A549 (cell line): ENCODE measurements at regions not wholly inside any gene's neighbourhood (a gene's known extent, or its start where the extent isn't known, plus 50 kb on each side); places are given as distances from the start of the nearest gene placed in this dataset.
A peak's percentile ranks its signal among the peaks of the same experiment; 100 is the strongest.
"Not testable (repeated sequence)": the region's sequence is repeated elsewhere in the genome, so short reads cannot be mapped to it uniquely, and the experiment has no call there.

Experiments used
- ATAC-seq, 2 experiments: fragments of 200-7000 bp in 1 of 2; fragments of >200 bp in 1 of 2; cut with Nextera tagmentation in 1 of 2; cut with Tn5 transposase in 1 of 2; 3 replicates each; pipeline versions ENCODE4 v1.8.0 to v1.9.1; 2018 to 2020; ENCODE audit warnings: mild to moderate bottlenecking in 1 of 2, moderate library complexity in 1 of 2
- CTCF ChIA-PET: fragments of 300-600 bp; sonication (Branson Sonifier 250); formaldehyde crosslinking; extraction: SDS; loops from one replicate; lab custom pipeline; 2021; ENCODE audit warnings: antibody characterized with exemption, inconsistent platforms; lab: Yijun Ruan, JAX
- POLR2A ChIA-PET: fragments of 350-600 bp; formaldehyde crosslinking; extraction: SDS; loops from one replicate; lab custom pipeline; 2021; ENCODE audit warnings: antibody characterized with exemption, inconsistent platforms; lab: Yijun Ruan, JAX
- DNase-seq, 2 experiments: peaks; one replicate each; pipeline versions ENCODE4 v3.0.0 to v3.0.0-alpha.2; 2011 to 2016; ENCODE audit warnings: low read depth in 1 of 2, low spot score in 1 of 2
- FAIRE-seq: peaks from 2 replicates; lab custom pipeline; 2011; peaks lifted over from hg19 to GRCh38; lab: Jason Lieb, UNC
- H3K27ac ChIP-seq, 2 experiments: fragments of >200 bp; sonication (Bioruptor Twin); formaldehyde crosslinking; 3 replicates each; pipeline ENCODE4 v1.5.1; 2016 to 2017
- H3K4me1 ChIP-seq: fragments of >200 bp; sonication (Bioruptor Twin); formaldehyde crosslinking; 3 replicates; pipeline ENCODE4 v1.6.1; 2016
- H3K4me2 ChIP-seq: fragments of >200 bp; sonication (Bioruptor Twin); formaldehyde crosslinking; 3 replicates; pipeline ENCODE4 v1.6.1; 2016
- H3K4me3 ChIP-seq: fragments of >200 bp; sonication (Bioruptor Twin); formaldehyde crosslinking; 3 replicates; pipeline ENCODE4 v1.5.1; 2016
- H3K9me3 ChIP-seq: fragments of >200 bp; sonication (Bioruptor Twin); formaldehyde crosslinking; 3 replicates; pipeline ENCODE4 v1.6.1; 2016
- BCL3 ChIP-seq: fragments of >200 bp; sonication (Bioruptor Twin); formaldehyde crosslinking; IDR thresholded peaks from 3 replicates; pipeline ENCODE4 v1.6.1; 2016
- CBX2 ChIP-seq: fragments of 200-600 bp; sonication (generic); IDR thresholded peaks from 2 replicates; pipeline ENCODE4 v1.6.1; 2016; ENCODE audit warnings: low read depth, mild to moderate bottlenecking, borderline replicate concordance
- CHD4 ChIP-seq: fragments of 200-600 bp; sonication (generic); IDR thresholded peaks from 2 replicates; pipeline ENCODE4 v1.6.1; 2016; ENCODE audit warnings: antibody characterized with exemption, mild to moderate bottlenecking, borderline replicate concordance
- EHF ChIP-seq: fragments of 250-450 bp; sonication (Bioruptor Pico); IDR thresholded peaks from 2 replicates; pipeline ENCODE4 v1.5.0; 2020; ENCODE audit warnings: mild to moderate bottlenecking
- ESRRA ChIP-seq: fragments of 150-350 bp; IDR thresholded peaks from 2 replicates; pipeline ENCODE4 v1.6.1; 2014; ENCODE audit warnings: mild to moderate bottlenecking, low read length, borderline replicate concordance
- FOSB ChIP-seq: fragments of 250-450 bp; sonication (Bioruptor Pico); IDR thresholded peaks from 2 replicates; pipeline ENCODE4 v1.5.0; 2020; ENCODE audit warnings: mild to moderate bottlenecking, moderate library complexity
- FOXS1 ChIP-seq: fragments of 250-450 bp; sonication (Bioruptor Pico); IDR thresholded peaks from 2 replicates; pipeline ENCODE4 v1.5.0; 2020; ENCODE audit warnings: mild to moderate bottlenecking, moderate library complexity
- HMGXB4 ChIP-seq: fragments of 250-450 bp; sonication (Bioruptor Pico); IDR thresholded peaks from 2 replicates; pipeline ENCODE4 v1.5.0; 2021; ENCODE audit warnings: mild to moderate bottlenecking, moderate library complexity, borderline replicate concordance
- HOXB13 ChIP-seq: fragments of 250-450 bp; sonication (Bioruptor Pico); IDR thresholded peaks from 2 replicates; pipeline ENCODE4 v1.5.0; 2020; ENCODE audit warnings: low read depth, mild to moderate bottlenecking, moderate library complexity
- HOXB5 ChIP-seq: fragments of 250-450 bp; sonication (Bioruptor Pico); IDR thresholded peaks from 2 replicates; pipeline ENCODE4 v1.5.0; 2020; ENCODE audit warnings: mild to moderate bottlenecking, moderate library complexity
- JUN ChIP-seq, 2 experiments: fragments of >200 bp; sonication (Bioruptor Twin); formaldehyde crosslinking; IDR thresholded peaks; 2 replicates in 1 of 2; 3 replicates in 1 of 2; pipeline ENCODE4 v1.6.1; 2016 to 2017
- JUNB ChIP-seq: fragments of >200 bp; sonication (Bioruptor Twin); formaldehyde crosslinking; IDR thresholded peaks from 2 replicates; pipeline ENCODE4 v1.6.1; 2016
- KDM1A ChIP-seq: fragments of 200-600 bp; sonication (generic); IDR thresholded peaks from 2 replicates; pipeline ENCODE4 v1.6.1; 2016; ENCODE audit warnings: low read depth, mild to moderate bottlenecking
- KDM5A ChIP-seq: fragments of 200-600 bp; sonication (generic); IDR thresholded peaks from 2 replicates; pipeline ENCODE4 v1.6.1; 2016; ENCODE audit warnings: antibody characterized with exemption, mild to moderate bottlenecking
- MAFK ChIP-seq: fragments of 450-650 bp; IDR thresholded peaks from 2 replicates; pipeline ENCODE4 v1.6.1; 2014; ENCODE audit not compliant: partially characterized antibody
- MYC ChIP-seq: IDR thresholded peaks from 2 replicates; pipeline ENCODE4 v1.6.1; 2012; ENCODE audit warnings: mild to moderate bottlenecking, inconsistent platforms, low read length, improper control_type of control experiment, borderline replicate concordance
- POLR2AphosphoS2 ChIP-seq: conservative IDR thresholded peaks from 2 replicates; pipeline ENCODE4 v1.6.1; 2012; ENCODE audit warnings: low read length, improper control_type of control experiment, inconsistent platforms
- RARB ChIP-seq: fragments of 250-450 bp; sonication (Bioruptor Pico); IDR thresholded peaks from 2 replicates; pipeline ENCODE4 v1.8.0; 2021; ENCODE audit warnings: mild to moderate bottlenecking, moderate library complexity
- RCOR1 ChIP-seq: fragments of 150-350 bp; IDR thresholded peaks from 2 replicates; pipeline ENCODE4 v1.6.1; 2014; ENCODE audit warnings: antibody characterized with exemption, low read length, low read depth
- RNF2 ChIP-seq: fragments of 200-600 bp; sonication (generic); IDR thresholded peaks from 2 replicates; pipeline ENCODE4 v1.6.1; 2016; ENCODE audit warnings: low read depth, mild to moderate bottlenecking, antibody characterized with exemption, moderate library complexity, borderline replicate concordance
- WGBS: methylation state at CpG from one replicate; pipeline ENCODE4 v1.1.6; 2017; ENCODE audit errors: missing lambda C conversion rate; 5-methylcytosine and 5-hydroxymethylcytosine counted together
- TF ChIP-seq, protein P1 (sequence below): IDR thresholded peaks from 2 replicates; pipeline ENCODE4 v1.6.1; 2012
- TF ChIP-seq, protein P2 (sequence below): fragments of >200 bp; sonication (Bioruptor Twin); formaldehyde crosslinking; IDR thresholded peaks from 3 replicates; pipeline ENCODE4 v1.5.1; 2016
- TF ChIP-seq, protein P3 (sequence below): fragments of 250-450 bp; sonication (Bioruptor Pico); IDR thresholded peaks from 2 replicates; pipeline ENCODE4 v1.5.0; 2020; ENCODE audit warnings: low read depth, mild to moderate bottlenecking, moderate library complexity
- TF ChIP-seq, protein P4 (sequence below): IDR thresholded peaks from 2 replicates; pipeline ENCODE4 v1.6.1; 2012; ENCODE audit warnings: low read depth, borderline replicate concordance

GRCh38 chrX:117610049-117610448 is 506.6 kb downstream of the KLHL13 start:
- FAIRE-seq: no peak
- no peak overlapping the region for H3K4me2 ChIP-seq
- no peak for DNase-seq
- no peak overlapping the region for H3K27ac ChIP-seq
- ChIA-PET POLR2A (no interaction called here), CTCF (no interaction called here)
- H3K4me1 ChIP-seq: no peaks in the 10 kb centered on the region
- WGBS: 0% methylated on average over 3 of the region's 3 CpGs
- no peak for ATAC-seq
- H3K9me3 ChIP-seq: no peaks in the 10 kb centered on the region
- TF ChIP-seq RARB (no peak), HMGXB4 (CRISPR knock-in tag) (no peak), ESRRA (no peak), JUN (IDR thresholded peaks at IDR 0.05) (no peak), MAFK (peak; percentile 54)
- no peak overlapping the region for H3K4me3 ChIP-seq

GRCh38 chrX:117607561-117607960 is 509.0 kb downstream of the KLHL13 start:
- TF ChIP-seq CBX2 (no peak), HOXB13 (CRISPR knock-in tag) (no peak), RARB (no peak), JUNB (no peak), RCOR1 (no peak), KDM1A (no peak), FOXS1 (CRISPR knock-in tag) (no peak), EHF (CRISPR knock-in tag) (no peak), CHD4 (no peak), RNF2 (no peak), KDM5A (no peak), FOSB (CRISPR knock-in tag) (no peak)
- TF ChIP-seq, protein P1, sequence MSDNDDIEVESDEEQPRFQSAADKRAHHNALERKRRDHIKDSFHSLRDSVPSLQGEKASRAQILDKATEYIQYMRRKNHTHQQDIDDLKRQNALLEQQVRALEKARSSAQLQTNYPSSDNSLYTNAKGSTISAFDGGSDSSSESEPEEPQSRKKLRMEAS: no peak
- TF ChIP-seq, protein P2, sequence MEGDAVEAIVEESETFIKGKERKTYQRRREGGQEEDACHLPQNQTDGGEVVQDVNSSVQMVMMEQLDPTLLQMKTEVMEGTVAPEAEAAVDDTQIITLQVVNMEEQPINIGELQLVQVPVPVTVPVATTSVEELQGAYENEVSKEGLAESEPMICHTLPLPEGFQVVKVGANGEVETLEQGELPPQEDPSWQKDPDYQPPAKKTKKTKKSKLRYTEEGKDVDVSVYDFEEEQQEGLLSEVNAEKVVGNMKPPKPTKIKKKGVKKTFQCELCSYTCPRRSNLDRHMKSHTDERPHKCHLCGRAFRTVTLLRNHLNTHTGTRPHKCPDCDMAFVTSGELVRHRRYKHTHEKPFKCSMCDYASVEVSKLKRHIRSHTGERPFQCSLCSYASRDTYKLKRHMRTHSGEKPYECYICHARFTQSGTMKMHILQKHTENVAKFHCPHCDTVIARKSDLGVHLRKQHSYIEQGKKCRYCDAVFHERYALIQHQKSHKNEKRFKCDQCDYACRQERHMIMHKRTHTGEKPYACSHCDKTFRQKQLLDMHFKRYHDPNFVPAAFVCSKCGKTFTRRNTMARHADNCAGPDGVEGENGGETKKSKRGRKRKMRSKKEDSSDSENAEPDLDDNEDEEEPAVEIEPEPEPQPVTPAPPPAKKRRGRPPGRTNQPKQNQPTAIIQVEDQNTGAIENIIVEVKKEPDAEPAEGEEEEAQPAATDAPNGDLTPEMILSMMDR: no peak
- no peak for DNase-seq
- FAIRE-seq: no peak
- Histone ChIP-seq H3K27ac (no peak overlapping the region), H3K9me3 (no peaks in the 10 kb centered on the region), H3K4me2 (no peak overlapping the region), H3K4me3 (no peak overlapping the region), H3K4me1 (no peaks in the 10 kb centered on the region)
- ChIA-PET POLR2A (no interaction called here), CTCF (interaction anchor here (0.6 kb wide), 1 partner anchor 57 kb away, joined by 3 read pairs; no protein-coding TSS in a partner anchor)
- ATAC-seq: no peak

GRCh38 chrX:117606101-117606500 is 510.5 kb downstream of the KLHL13 start:
- H3K4me2 ChIP-seq, H3K9me3 ChIP-seq, H3K4me1 ChIP-seq, CTCF ChIA-PET, H3K27ac ChIP-seq, POLR2A ChIA-PET, ATAC-seq, FAIRE-seq, DNase-seq, H3K4me3 ChIP-seq: not testable (repeated sequence)

GRCh38 chrX:117570160-117570559 is 546.5 kb downstream of the KLHL13 start:
- no peaks in the 10 kb centered on the region for H3K4me1 ChIP-seq
- ChIA-PET CTCF (no interaction called here), POLR2A (no interaction called here)
- H3K9me3 ChIP-seq: no peaks in the 10 kb centered on the region
- no peak overlapping the region for H3K4me2 ChIP-seq
- DNase-seq: no peak
- no peak overlapping the region for H3K4me3 ChIP-seq
- TF ChIP-seq, protein P3, sequence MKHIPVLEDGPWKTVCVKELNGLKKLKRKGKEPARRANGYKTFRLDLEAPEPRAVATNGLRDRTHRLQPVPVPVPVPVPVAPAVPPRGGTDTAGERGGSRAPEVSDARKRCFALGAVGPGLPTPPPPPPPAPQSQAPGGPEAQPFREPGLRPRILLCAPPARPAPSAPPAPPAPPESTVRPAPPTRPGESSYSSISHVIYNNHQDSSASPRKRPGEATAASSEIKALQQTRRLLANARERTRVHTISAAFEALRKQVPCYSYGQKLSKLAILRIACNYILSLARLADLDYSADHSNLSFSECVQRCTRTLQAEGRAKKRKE (CRISPR knock-in tag): no peak
- TF ChIP-seq JUN (IDR thresholded peaks at IDR 0.05) (no peak), JUNB (no peak), POLR2AphosphoS2 (no peak), BCL3 (no peak), HOXB5 (CRISPR knock-in tag) (no peak), MYC (no peak)
- TF ChIP-seq, protein P4, sequence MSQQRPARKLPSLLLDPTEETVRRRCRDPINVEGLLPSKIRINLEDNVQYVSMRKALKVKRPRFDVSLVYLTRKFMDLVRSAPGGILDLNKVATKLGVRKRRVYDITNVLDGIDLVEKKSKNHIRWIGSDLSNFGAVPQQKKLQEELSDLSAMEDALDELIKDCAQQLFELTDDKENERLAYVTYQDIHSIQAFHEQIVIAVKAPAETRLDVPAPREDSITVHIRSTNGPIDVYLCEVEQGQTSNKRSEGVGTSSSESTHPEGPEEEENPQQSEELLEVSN: no peak
- no peak for FAIRE-seq
- H3K27ac ChIP-seq: no peak overlapping the region
- no peak for ATAC-seq
